ENCODE measurements at regions not wholly inside any gene's neighbourhood (a gene's known extent, or its start where the extent isn't known, plus 50 kb on each side); places are given as distances from the start of the nearest gene placed in this dataset.

GRCh38 chr2:215677481-215677880 is 241.6 kb upstream of the FN1 start:
- TF ChIP-seq EP300 (IDR thresholded peaks at IDR 0.05; ENCODE audit: borderline replicate concordance in 1 of 2, low read depth in 2 of 2, low read length in 2 of 2) (no peak), CHD2 (IDR thresholded peaks at IDR 0.05; ENCODE audit: low read length) (no peak), NANOG (IDR thresholded peaks at IDR 0.05; ENCODE audit: insufficient read depth, low read depth, low read length, poor library complexity, severe bottlenecking) (no peak), USF2 (IDR thresholded peaks at IDR 0.05; ENCODE audit: low read length) (no peak), CBX5 (IDR thresholded peaks at IDR 0.05; ENCODE audit: low read depth, low read length) (no peak), CTCF (IDR thresholded peaks at IDR 0.05; ENCODE audit: control extremely low read depth in 1 of 3, insufficient read depth in 1 of 3, low read depth in 1 of 3, low read length in 3 of 3) (no peak)

Measured in H1 (cell line).